ENCODE measurements at regions not wholly inside any gene's neighbourhood (a gene's known extent, or its start where the extent isn't known, plus 50 kb on each side); places are given as distances from the start of the nearest gene placed in this dataset.

DNA sequence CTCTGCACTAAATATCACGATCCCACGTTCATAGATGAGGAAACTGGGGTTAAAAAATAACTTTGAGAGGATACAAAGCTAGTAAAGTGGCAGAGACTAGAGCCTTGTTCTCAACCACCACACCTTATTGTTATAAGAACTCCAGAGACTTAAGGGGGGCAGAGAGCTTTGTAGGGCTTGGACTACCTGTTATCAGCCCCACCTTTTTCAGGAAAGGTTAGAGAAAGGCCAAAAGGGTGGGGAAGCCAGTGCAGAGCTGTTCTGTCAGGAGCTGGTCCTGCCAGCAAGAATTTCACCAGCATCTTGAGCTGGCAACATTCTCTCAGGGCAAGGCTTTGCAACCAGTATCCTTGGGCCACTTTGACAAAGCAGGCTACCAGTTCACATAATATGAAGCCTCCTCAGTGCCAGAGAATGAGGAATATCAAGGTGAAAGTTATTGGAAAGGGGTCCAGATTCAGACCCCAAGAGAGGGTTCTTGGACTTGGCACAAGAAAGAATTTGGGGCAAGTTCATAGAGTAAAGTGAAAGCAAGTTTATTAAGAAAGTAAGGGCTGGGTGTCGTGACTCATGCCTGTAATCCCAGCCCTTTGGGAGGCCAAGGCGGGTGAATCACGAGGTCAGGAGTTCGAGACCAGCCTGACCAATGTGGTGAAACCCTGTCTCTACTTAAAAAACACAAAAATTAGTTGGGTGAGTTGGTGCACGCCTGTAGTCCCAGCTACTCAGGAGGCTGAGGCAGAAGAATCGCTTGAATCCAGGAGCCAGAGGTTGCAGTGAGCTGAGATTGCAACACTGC lies 66.2 kb upstream of the CLINT1 start:
- DNase-seq, result no peak

DNA sequence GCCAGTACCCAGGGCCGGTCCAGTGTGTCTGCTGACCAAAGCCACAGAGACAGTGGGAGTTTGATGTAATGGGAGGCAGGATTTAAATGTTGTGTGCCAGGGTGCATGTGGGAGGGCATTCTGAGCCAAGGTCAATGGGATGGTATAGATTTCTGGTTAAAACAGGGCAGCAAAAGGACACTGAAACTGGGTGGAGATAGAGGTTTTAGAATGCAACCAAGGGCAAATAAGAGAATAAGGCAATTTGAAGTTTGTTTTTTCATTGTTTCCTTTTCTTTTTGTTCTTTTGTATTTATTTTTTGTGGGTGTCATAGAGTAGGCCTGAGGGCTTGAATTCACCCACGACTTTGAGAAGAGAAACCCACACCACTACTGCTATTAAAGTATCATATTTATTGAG lies 65.5 kb upstream of the CLINT1 start:
- DNase-seq, result no peak

DNA sequence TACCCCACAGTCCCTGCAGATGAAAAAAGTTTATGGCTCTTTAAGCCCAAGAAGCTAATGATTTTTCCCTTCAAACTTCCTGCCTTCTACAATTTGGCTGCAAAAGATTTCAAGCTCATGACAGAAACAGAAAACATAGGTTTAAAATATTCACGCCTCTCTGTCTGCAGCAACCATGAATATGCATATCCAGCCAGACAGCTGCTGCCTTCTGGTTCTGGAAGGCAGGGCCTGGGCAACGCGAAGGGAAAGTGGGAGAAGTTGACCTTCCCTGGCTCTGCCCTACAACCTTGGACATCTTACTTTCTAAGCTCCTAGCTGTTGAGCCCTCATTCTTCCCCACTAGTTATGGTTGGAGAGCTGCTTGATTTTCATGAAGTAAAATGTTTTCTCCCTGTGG lies 64.8 kb upstream of the CLINT1 start:
- DNase-seq, result no peak

- no peak for DNase-seq
These were observed 63.1 kb upstream of the CLINT1 start for GRCh38 chr5:157922026-157922425.

- no peak for DNase-seq
These were observed 61.9 kb upstream of the CLINT1 start for GRCh38 chr5:157920828-157921170.

- peak; percentile 26 for DNase-seq
These were observed 60.1 kb upstream of the CLINT1 start for GRCh38 chr5:157918811-157919742.

- DNase-seq, result peak; percentile 79
These were observed 59.2 kb upstream of the CLINT1 start for GRCh38 chr5:157917899-157918809.

GRCh38 chr5:157917491-157917890 lies 58.5 kb upstream of the CLINT1 start:
- no peak for DNase-seq

GRCh38 chr5:157915638-157916037 lies 56.7 kb upstream of the CLINT1 start:
- DNase-seq, result no peak

GRCh38 chr5:157914151-157914788 lies 55.3 kb upstream of the CLINT1 start:
- DNase-seq, result no peak

DNA sequence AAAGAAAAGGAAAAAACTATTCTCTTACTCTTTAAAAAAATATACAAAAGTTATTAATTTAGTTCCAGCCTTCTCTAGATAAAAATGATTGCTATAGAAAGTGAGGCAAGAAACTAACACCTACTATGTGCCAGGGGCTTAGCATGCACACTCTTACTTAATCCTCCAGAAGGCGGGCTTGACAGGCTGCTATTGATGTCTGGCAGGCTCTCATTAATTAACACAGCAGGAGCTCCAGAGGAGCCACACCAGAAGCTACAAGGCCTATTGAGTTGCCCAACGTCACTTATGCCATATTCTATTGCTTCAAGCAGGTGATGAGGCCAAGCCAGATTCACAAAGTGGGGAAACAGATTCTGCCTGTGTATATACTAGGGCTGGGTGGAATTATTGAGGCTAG lies 54.6 kb upstream of the CLINT1 start:
- DNase-seq, result no peak

DNA sequence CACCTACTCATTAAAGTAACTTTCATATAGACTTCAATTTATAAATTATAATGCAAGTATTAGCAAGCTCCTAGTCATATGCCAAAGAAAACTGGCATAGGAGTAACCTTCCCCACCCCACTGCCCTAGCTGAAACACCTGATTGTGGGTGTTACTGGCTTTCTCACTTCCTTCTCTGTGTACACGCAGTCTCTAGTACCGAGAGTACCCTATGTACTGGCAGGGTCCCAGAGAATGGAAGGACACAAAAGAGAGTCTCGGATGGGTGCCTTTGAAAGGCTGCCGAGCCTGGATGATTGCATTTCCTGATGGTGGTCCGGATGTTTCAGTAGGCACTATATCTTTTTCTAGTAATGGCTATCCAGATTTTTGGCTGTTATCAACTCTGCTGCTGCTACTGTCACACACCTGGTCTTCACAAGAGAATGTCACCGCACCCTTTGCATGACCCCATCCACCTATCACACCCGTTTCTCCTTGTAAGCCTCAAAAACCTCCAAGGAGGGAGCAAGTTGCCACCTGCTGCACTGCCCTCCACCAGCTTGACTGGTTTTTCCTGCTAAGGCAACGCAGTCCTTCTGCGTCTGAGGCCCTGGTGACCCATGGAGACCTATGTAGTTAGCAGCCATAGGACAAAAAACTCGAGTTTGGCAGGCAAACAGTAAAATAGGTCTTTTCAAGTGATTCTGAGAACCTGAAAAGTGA lies 53.8 kb upstream of the CLINT1 start:
- DNase-seq, result no peak

- no peak for DNase-seq
These were observed 52.6 kb upstream of the CLINT1 start for GRCh38 chr5:157911568-157911967.

Measured in activated CD4-positive, alpha-beta T cell treated with anti-CD3 and anti-CD28 coated beads, Interleukin-2, amount 50 U/mL, for 16 hours (primary cell).